RWPE2 (cell line): ENCODE measurements at regions not wholly inside any gene's neighbourhood (a gene's known extent, or its start where the extent isn't known, plus 50 kb on each side); places are given as distances from the start of the nearest gene placed in this dataset.

Experiments
- ATAC-seq: fragments of 200-7000 bp; cut with Tn5 transposase; 3 replicates; pipeline ENCODE4 v1.9.1; 2021; ENCODE audit warnings: low read depth
- DNase-seq: peaks from one replicate; pipeline ENCODE4 v3.0.0-alpha.2; 2020; ENCODE audit warnings: low spot score
- H3K27ac ChIP-seq: fragments of 450-650 bp; 2 replicates; pipeline ENCODE4 v1.5.1; 2017; ENCODE audit warnings: mild to moderate bottlenecking; ENCODE audit not compliant: poor library complexity, severe bottlenecking
- H3K27me3 ChIP-seq: fragments of 250-450 bp; sonication (Bioruptor Pico); 2 replicates; pipeline ENCODE4 v1.5.1; 2021; ENCODE audit warnings: mild to moderate bottlenecking, moderate library complexity; ENCODE audit not compliant: insufficient read depth, poor library complexity, severe bottlenecking
- H3K36me3 ChIP-seq: fragments of 250-450 bp; sonication (Bioruptor Pico); 2 replicates; pipeline ENCODE4 v1.5.1; 2020; ENCODE audit warnings: low read depth, mild to moderate bottlenecking, moderate library complexity
- H3K4me1 ChIP-seq: fragments of 250-450 bp; sonication (Bioruptor Pico); 2 replicates; pipeline ENCODE4 v1.5.1; 2021; ENCODE audit warnings: mild to moderate bottlenecking, moderate library complexity; ENCODE audit not compliant: insufficient read depth, poor library complexity, severe bottlenecking
- H3K4me3 ChIP-seq: fragments of 250-450 bp; sonication (Bioruptor Pico); 2 replicates; pipeline ENCODE4 v1.5.1; 2021; ENCODE audit warnings: mild to moderate bottlenecking, moderate library complexity; ENCODE audit not compliant: severe bottlenecking
- H3K9me3 ChIP-seq: fragments of 250-450 bp; sonication (Bioruptor Pico); 2 replicates; pipeline ENCODE4 v1.5.1; 2021; ENCODE audit warnings: mild to moderate bottlenecking, moderate library complexity; ENCODE audit not compliant: severe bottlenecking
- TF ChIP-seq, protein P1 (sequence below): fragments of 450-650 bp; IDR thresholded peaks from one replicate; pipeline ENCODE4 v1.5.1; 2017; ENCODE audit warnings: mild to moderate bottlenecking, moderate library complexity; ENCODE audit not compliant: poor library complexity, severe bottlenecking

DNA sequence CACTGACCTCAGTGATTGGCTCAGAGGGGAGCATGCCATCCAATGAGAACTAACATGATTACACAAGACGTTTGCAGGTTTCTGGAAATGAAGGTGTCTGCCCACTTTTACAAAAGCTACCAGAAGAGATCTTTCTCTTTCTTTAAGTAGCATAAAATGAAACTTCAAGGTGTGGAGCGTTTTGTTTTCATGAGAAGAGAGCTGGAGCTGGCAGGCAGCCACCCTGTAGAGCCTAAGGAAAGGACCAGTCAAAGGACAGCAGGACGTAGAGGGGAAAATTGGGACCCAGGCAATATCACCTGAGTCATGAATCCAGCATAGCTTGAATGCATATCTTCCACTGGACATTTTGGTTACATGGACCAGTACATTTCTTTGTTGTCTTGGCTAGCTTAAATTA lies 331.0 kb downstream of the EPHA4 start:
- H3K27ac ChIP-seq = no peak overlapping the region
- TF ChIP-seq, protein P1, sequence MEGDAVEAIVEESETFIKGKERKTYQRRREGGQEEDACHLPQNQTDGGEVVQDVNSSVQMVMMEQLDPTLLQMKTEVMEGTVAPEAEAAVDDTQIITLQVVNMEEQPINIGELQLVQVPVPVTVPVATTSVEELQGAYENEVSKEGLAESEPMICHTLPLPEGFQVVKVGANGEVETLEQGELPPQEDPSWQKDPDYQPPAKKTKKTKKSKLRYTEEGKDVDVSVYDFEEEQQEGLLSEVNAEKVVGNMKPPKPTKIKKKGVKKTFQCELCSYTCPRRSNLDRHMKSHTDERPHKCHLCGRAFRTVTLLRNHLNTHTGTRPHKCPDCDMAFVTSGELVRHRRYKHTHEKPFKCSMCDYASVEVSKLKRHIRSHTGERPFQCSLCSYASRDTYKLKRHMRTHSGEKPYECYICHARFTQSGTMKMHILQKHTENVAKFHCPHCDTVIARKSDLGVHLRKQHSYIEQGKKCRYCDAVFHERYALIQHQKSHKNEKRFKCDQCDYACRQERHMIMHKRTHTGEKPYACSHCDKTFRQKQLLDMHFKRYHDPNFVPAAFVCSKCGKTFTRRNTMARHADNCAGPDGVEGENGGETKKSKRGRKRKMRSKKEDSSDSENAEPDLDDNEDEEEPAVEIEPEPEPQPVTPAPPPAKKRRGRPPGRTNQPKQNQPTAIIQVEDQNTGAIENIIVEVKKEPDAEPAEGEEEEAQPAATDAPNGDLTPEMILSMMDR = no peak
- ATAC-seq (no peak), DNase-seq (no peak)
- no peaks in the 10 kb centered on the region for H3K27me3 ChIP-seq
- no peaks in the 10 kb centered on the region for H3K4me1 ChIP-seq
- H3K9me3 ChIP-seq = no peaks in the 10 kb centered on the region
- H3K36me3 ChIP-seq = no peaks in the 10 kb centered on the region
- H3K4me3 ChIP-seq = no peak overlapping the region

DNA sequence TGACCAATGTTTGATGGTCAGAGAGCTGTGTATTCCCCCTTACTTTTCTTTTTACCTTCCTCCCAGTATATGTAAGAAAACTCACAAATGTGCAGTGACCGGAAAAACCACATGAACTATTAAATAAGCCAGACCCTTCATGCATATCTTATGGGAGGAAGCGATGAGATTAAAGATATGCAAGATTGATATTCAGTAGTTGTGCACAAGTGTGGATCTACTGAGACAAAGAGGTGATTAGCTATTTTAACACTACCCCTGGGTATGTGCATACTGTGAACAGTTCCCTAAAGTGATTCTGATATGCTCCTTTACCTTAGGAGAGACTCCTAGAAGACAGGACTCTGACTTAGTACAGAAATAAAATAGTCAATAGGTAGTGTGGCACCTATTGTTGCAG lies 328.3 kb downstream of the EPHA4 start:
- Histone ChIP-seq H3K27me3 (no peaks in the 10 kb centered on the region), H3K9me3 (no peaks in the 10 kb centered on the region), H3K4me3 (no peak overlapping the region), H3K27ac (no peak overlapping the region), H3K36me3 (no peaks in the 10 kb centered on the region), H3K4me1 (no peaks in the 10 kb centered on the region)
- ATAC-seq = no peak
- DNase-seq = no peak
- TF ChIP-seq, protein P1 = no peak

DNA sequence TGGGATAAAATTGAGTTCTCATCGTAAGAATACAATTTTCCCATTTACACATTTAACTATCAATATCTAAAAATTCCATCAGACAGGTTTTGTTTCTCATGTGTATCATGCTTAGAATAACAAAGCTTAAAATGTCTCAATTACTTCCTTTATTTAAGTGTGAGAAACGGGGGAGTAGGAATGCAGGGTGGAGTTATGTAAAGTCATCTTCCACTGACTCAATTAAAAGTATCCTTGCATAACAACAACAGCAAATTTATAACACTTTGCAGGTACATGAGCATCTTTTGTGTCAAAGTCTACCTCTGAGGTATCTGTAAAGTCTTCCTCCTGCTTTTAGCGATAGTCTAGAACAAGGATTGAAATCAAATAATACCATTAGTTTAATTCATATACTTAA lies 327.1 kb downstream of the EPHA4 start:
- H3K4me1 ChIP-seq = no peaks in the 10 kb centered on the region
- TF ChIP-seq, protein P1 = no peak
- H3K4me3 ChIP-seq = no peak overlapping the region
- no peaks in the 10 kb centered on the region for H3K27me3 ChIP-seq
- no peaks in the 10 kb centered on the region for H3K9me3 ChIP-seq
- ATAC-seq (no peak), DNase-seq (no peak)
- no peaks in the 10 kb centered on the region for H3K36me3 ChIP-seq
- no peak overlapping the region for H3K27ac ChIP-seq

DNA sequence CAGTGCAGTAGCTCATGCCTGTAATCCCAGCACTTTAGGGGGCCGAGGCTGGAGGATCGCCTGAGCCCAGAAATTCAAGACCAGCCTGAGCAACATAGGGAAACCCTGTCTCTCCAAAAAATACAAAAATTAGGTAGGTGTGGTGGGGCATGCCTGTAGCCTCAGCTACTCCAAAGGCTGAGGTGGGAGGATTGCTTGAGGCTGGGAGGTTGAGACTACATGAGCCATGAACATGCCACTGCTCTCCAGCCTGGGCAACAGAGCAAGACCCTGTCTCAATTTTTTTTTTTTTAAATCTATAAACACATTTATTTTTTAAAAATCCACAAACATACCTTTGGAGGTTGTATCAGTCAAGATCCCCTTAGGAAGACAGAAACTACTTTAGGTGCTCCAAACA lies 326.3 kb downstream of the EPHA4 start:
- Histone ChIP-seq H3K27ac (no peak overlapping the region), H3K4me3 (no peak overlapping the region), H3K4me1 (no peaks in the 10 kb centered on the region), H3K9me3 (no peaks in the 10 kb centered on the region), H3K27me3 (no peaks in the 10 kb centered on the region), H3K36me3 (no peaks in the 10 kb centered on the region)
- TF ChIP-seq, protein P1 = no peak
- no peak for DNase-seq
- no peak for ATAC-seq

DNA sequence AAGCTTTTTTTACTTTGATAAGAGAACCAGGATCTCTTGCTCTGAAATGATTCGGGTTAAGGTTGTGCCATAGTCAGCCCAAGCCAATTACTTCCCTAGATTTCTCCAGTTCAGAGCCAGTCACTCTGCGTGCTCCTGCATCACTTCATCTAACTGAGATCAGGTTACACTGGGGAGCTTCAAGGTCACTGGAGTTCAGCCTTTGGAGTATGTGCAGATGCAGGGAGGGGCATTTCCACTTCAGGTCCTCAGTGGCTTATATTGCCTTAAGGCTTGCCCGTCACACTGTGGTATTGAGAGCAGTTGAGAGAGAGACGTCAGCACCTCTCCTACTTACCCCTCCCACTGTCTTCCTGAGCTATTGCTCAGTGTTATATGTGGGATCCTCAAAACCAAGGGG lies 317.8 kb downstream of the EPHA4 start:
- H3K27ac ChIP-seq = no peak overlapping the region
- 0 out of 3 replicates have a peak, but pooled peaks have one; percentile 19 for ATAC-seq
- no peak overlapping the region for H3K4me3 ChIP-seq
- DNase-seq = no peak
- TF ChIP-seq, protein P1 = no peak
- no peaks in the 10 kb centered on the region for H3K36me3 ChIP-seq
- H3K9me3 ChIP-seq = no peaks in the 10 kb centered on the region
- no peaks in the 10 kb centered on the region for H3K4me1 ChIP-seq
- H3K27me3 ChIP-seq = no peaks in the 10 kb centered on the region
